Esophagus squamous epithelium (tissue), 5 donors: ENCODE measurements at regions not wholly inside any gene's neighbourhood (a gene's known extent, or its start where the extent isn't known, plus 50 kb on each side); places are given as distances from the start of the nearest gene placed in this dataset.

ENCODE experiments used
- DNase-seq: peaks from one replicate; lab custom pipeline; 2025; lab: John Stamatoyannopoulos, UW
- H3K27ac ChIP-seq, 4 donors: fragments of 200-600 bp; sonication (generic); one replicate each; pipeline ENCODE4 v1.5.1; 2016 to 2019; ENCODE audit warnings: mild to moderate bottlenecking in 1 of 4
- H3K27me3 ChIP-seq, 4 donors: fragments of 200-600 bp; sonication (generic); 1 replicate in 3 of 4; 2 replicates in 1 of 4; pipeline versions ENCODE4 v1.5.1 to v1.6.0; 2017 to 2021; ENCODE audit warnings: antibody characterized with exemption in 1 of 4
- H3K36me3 ChIP-seq, 3 donors: fragments of 200-600 bp; sonication (generic); one replicate each; pipeline ENCODE4 v1.5.1; 2016 to 2019
- H3K4me1 ChIP-seq, 3 donors: fragments of 200-600 bp; sonication (generic); one replicate each; pipeline ENCODE4 v1.5.1; 2017 to 2019
- H3K4me3 ChIP-seq, 4 donors: fragments of 200-600 bp; sonication (generic); 1 replicate in 3 of 4; 2 replicates in 1 of 4; pipeline ENCODE4 v1.5.1; 2016 to 2019; ENCODE audit warnings: mild to moderate bottlenecking in 2 of 4, moderate library complexity in 1 of 4
- H3K9me3 ChIP-seq, 3 donors: fragments of 200-600 bp; sonication (generic); one replicate each; pipeline ENCODE4 v1.5.1; 2016 to 2019
- POLR2A ChIP-seq, 4 donors: fragments of 450-650 bp; IDR thresholded peaks; one replicate each; pipeline ENCODE4 v1.6.1; 2017; ENCODE audit warnings: antibody characterized with exemption in 4 of 4, mild to moderate bottlenecking in 4 of 4, moderate library complexity in 3 of 4
- WGBS, 2 donors: methylation state at CpG; one replicate each; pipeline ENCODE4 v1.1.5; 2018; 5-methylcytosine and 5-hydroxymethylcytosine counted together
- intact Hi-C: fragments of 100-400 bp; cut with DNase I; formaldehyde crosslinking; loops from one replicate; pipeline ENCODE4 v1.15.0; 2022
- TF ChIP-seq, protein P1 (sequence below), 6 experiments: fragments of 450-650 bp in 4 of 6; fragments of 200-600 bp in 2 of 6; sonication (generic) in 2 of 6; IDR thresholded peaks; one replicate each; pipeline ENCODE4 v1.5.1; 2016 to 2019; ENCODE audit warnings: antibody characterized with exemption in 6 of 6, mild to moderate bottlenecking in 4 of 6, moderate library complexity in 4 of 6
- donor health status: DM: yes; HTN: yes; CAD: no.

DNA sequence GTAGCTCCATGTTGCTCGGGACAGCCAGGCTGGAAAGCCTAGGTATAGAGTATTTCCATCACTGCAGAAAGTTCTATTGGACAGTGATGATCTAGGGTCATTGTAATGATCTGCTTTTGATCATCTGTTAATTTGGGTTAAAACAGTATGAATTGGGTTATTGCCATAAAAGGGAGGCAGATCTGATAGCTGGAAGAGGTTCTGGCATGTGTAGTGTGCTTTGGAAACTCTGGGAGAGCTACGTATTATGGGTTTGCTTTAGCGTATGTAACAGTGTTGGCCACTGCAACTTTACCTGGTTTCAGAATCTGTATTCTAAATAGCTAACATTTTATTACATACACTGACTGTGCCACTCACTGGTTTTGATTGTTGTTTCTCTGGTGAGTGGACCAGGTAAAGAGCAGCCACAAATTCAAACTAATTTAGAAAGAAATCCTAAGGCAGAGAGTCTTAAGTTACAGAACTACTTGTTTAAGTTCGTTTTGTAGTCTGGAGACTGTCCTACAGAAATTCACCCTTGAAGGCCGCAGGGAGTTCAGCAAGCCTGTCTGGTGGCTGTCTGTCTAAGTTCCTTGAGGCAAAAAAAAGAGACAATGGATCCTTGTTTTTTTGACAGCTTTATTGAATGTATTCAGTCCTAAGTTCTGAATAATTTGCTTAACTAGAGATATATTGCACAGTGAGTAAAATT is 300.3 kb downstream of the PRL start:
- intact Hi-C loops, result no loop called here

DNA sequence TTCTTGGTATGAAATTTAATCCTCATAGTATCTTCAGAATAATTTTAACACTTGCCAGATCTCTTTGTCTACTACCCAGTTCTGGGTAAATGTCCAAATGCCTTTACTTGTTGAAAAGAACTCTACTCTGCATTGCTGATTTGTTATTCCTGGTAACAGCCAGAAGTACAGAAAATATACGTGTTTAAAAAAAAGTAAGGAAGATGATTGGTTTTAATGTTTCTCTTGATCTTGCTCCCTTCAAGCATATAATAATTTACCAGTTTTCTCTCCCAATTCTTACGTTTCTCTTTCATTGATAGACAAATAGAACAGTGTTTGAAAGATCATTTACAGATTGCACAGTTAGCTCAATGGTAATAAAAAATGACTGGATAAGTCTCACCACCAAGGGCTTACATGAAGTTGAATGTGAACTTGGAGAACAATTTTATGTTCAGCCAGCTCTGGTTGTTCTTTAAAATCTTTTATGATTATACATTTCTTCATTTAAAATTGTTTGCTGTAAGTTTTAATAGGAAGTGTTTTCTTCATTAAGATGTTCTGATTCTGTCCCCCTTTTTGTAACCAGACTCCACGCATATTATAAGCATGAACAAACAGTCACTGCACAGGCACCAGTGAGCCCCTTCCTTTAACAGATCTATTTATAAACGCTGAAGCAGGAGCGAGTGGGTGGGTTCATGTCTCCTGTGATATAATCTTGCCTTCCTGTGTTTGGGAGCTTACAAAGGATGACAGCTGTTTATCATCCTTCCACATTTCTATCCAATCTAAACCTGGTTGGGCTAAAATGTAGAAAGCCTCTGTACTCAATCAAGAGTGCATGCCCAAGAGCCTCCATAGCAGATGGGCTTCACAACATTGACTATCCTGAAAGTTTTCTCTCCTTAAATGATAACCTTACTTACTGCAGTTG is 299.5 kb downstream of the PRL start:
- H3K4me3 ChIP-seq, result no peak overlapping the region
- no peak overlapping the region for H3K27ac ChIP-seq
- no peaks in the 10 kb centered on the region for H3K27me3 ChIP-seq
- peaks cover 0 to 10% (median 8%) of the 10 kb centered on the region in 3 donors for H3K4me1 ChIP-seq
- 34 to 57% methylated on average over 5 of the region's 5 CpGs for WGBS, 2 donors
- no peak for DNase-seq
- no peaks in the 10 kb centered on the region for H3K36me3 ChIP-seq
- intact Hi-C loops, result no loop called here
- no peaks in the 10 kb centered on the region for H3K9me3 ChIP-seq
- TF ChIP-seq POLR2A (IDR thresholded peaks at IDR 0.05), result no peak
- TF ChIP-seq, protein P1, sequence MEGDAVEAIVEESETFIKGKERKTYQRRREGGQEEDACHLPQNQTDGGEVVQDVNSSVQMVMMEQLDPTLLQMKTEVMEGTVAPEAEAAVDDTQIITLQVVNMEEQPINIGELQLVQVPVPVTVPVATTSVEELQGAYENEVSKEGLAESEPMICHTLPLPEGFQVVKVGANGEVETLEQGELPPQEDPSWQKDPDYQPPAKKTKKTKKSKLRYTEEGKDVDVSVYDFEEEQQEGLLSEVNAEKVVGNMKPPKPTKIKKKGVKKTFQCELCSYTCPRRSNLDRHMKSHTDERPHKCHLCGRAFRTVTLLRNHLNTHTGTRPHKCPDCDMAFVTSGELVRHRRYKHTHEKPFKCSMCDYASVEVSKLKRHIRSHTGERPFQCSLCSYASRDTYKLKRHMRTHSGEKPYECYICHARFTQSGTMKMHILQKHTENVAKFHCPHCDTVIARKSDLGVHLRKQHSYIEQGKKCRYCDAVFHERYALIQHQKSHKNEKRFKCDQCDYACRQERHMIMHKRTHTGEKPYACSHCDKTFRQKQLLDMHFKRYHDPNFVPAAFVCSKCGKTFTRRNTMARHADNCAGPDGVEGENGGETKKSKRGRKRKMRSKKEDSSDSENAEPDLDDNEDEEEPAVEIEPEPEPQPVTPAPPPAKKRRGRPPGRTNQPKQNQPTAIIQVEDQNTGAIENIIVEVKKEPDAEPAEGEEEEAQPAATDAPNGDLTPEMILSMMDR (IDR thresholded peaks at IDR 0.05), result no peak

More for the DNA sequence above, 300.3 kb downstream of the PRL start:
- H3K27me3 ChIP-seq, result no peaks in the 10 kb centered on the region
- no peak overlapping the region for H3K4me3 ChIP-seq
- H3K36me3 ChIP-seq, result no peaks in the 10 kb centered on the region
- no peaks in the 10 kb centered on the region for H3K9me3 ChIP-seq
- no peak overlapping the region for H3K27ac ChIP-seq
- H3K4me1 ChIP-seq, result peaks cover 0 to 10% (median 7%) of the 10 kb centered on the region in 3 donors
- TF ChIP-seq, protein P1 (IDR thresholded peaks at IDR 0.05), result no peak
- TF ChIP-seq POLR2A (IDR thresholded peaks at IDR 0.05), result no peak
- DNase-seq, result no peak
- 52 to 59% methylated on average over 5 of the region's 5 CpGs for WGBS, 2 donors

DNA sequence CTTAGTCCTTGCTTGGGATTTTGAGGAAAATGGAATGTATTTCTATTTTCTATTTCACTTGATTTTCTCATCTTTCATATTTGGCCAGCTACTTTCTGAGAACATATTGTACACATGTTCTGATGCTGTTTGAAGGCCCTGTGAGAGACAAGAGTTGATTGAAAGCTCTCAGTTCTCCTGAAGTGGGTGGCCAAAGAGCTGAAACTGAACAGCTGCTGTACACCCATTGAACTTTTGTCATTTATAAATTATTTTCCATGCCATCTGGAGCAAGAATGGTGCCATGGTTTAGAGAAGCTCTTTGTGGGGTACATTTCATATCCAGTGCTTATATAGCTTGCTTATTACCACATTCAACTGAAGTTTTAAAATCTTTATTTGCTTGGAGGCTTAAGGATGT is 298.3 kb downstream of the PRL start:
- no peak for DNase-seq
- intact Hi-C loops, result no loop called here
- no peaks in the 10 kb centered on the region for H3K27me3 ChIP-seq
- no peaks in the 10 kb centered on the region for H3K9me3 ChIP-seq
- no peak overlapping the region for H3K27ac ChIP-seq
- H3K36me3 ChIP-seq, result no peaks in the 10 kb centered on the region
- no peak for TF ChIP-seq POLR2A (IDR thresholded peaks at IDR 0.05)
- TF ChIP-seq, protein P1 (IDR thresholded peaks at IDR 0.05), result no peak
- H3K4me1 ChIP-seq, result peaks cover 0 to 10% (median 8%) of the 10 kb centered on the region in 3 donors
- no peak overlapping the region for H3K4me3 ChIP-seq

DNA sequence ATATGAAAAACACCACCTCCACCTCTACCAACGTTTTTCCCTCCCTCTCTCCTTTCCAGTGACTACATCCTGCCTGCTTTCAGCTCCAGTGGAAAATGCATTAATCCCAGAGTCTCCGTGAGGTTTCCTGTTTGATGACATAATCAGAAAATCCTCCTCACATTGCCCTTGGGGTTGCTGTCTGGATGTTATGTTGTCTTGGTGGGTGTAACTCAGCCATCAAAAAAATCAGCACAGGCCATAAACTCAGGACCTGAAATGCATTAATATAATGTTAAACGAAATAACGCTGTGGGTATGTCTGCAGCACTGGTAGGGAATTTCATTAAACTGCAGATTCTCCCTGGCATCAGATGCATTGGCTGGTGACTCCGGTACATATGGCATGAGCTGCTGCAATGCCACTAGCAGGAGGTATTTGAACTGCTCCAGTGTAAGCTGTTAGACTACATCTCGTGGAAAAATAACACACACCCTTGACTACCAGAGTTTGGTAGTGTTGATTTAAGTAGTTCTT is 297.8 kb downstream of the PRL start:
- peaks cover 0 to 10% (median 8%) of the 10 kb centered on the region in 3 donors for H3K4me1 ChIP-seq
- no peaks in the 10 kb centered on the region for H3K27me3 ChIP-seq
- intact Hi-C loops, result no loop called here
- 43 to 56% methylated on average over 6 of the region's 6 CpGs for WGBS, 2 donors
- H3K36me3 ChIP-seq, result no peaks in the 10 kb centered on the region
- TF ChIP-seq POLR2A (IDR thresholded peaks at IDR 0.05), result no peak
- TF ChIP-seq, protein P1 (IDR thresholded peaks at IDR 0.05), result no peak
- no peaks in the 10 kb centered on the region for H3K9me3 ChIP-seq
- no peak for DNase-seq
- H3K27ac ChIP-seq, result no peak overlapping the region
- no peak overlapping the region for H3K4me3 ChIP-seq

DNA sequence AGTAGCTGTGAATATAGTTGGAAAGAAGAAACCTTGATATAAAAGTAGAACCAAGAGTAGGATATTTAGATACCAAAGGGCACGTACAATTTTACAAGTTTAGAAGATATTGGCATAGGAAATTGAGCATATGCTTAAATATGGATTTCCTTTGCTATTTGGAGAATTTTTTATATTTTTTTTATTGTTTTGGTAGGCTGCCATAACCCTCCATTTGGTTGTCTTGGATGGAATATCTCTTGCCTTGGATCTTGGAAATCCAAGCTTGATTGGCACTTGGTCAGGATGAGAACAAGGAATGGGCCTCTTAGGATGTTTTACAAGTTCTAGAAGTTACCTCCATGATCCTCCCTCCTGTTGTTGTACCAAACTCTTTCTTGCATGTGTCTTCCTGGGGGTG is 297.1 kb downstream of the PRL start:
- no peak for TF ChIP-seq POLR2A (IDR thresholded peaks at IDR 0.05)
- TF ChIP-seq, protein P1 (IDR thresholded peaks at IDR 0.05), result no peak
- WGBS, 2 donors, result 19 to 25% methylated on average over 1 of the region's 1 CpG
- H3K9me3 ChIP-seq, result no peaks in the 10 kb centered on the region
- no peak overlapping the region for H3K4me3 ChIP-seq
- H3K27ac ChIP-seq, result no peak overlapping the region
- H3K4me1 ChIP-seq, result peaks cover 0 to 10% (median 8%) of the 10 kb centered on the region in 3 donors
- no peaks in the 10 kb centered on the region for H3K27me3 ChIP-seq
- DNase-seq, result no peak
- intact Hi-C loops, result no loop called here
- no peaks in the 10 kb centered on the region for H3K36me3 ChIP-seq
